HG02798 (cell line): ENCODE measurements at regions not wholly inside any gene's neighbourhood (a gene's known extent, or its start where the extent isn't known, plus 50 kb on each side); places are given as distances from the start of the nearest gene placed in this dataset.

ENCODE experiments used
- ATAC-seq: cut with Tn5 transposase; IDR thresholded peaks from one replicate; pipeline ENCODE4 v1.9.1; 2021; ENCODE audit warnings: mild to moderate bottlenecking; ENCODE audit not compliant: unreplicated experiment, poor library complexity

GRCh38 chr12:13372386-13372785 is 175.9 kb downstream of the EMP1 start:
- ATAC-seq: no peak

GRCh38 chr12:13371797-13372196 is 175.3 kb downstream of the EMP1 start:
- ATAC-seq: no peak

- no peak for ATAC-seq
Measured at GRCh38 chr12:13371367-13371766, 174.8 kb downstream of the EMP1 start.

GRCh38 chr12:13369474-13370056 is 173.0 kb downstream of the EMP1 start:
- ATAC-seq: no peak

GRCh38 chr12:13368971-13369370 is 172.4 kb downstream of the EMP1 start:
- ATAC-seq: no peak

GRCh38 chr12:13368431-13368830 is 171.9 kb downstream of the EMP1 start:
- no peak for ATAC-seq

- ATAC-seq: no peak
Measured at GRCh38 chr12:13367973-13368372, 171.4 kb downstream of the EMP1 start.

GRCh38 chr12:13365748-13366366 is 169.3 kb downstream of the EMP1 start:
- ATAC-seq: no peak

- ATAC-seq: peak; percentile 97
Measured at GRCh38 chr12:13362260-13362841, 165.8 kb downstream of the EMP1 start.

GRCh38 chr12:13359636-13360035 is 163.1 kb downstream of the EMP1 start:
- ATAC-seq: no peak

GRCh38 chr12:13358391-13358905 is 161.9 kb downstream of the EMP1 start:
- ATAC-seq: no peak

- ATAC-seq: no peak
Measured at GRCh38 chr12:13350946-13351345, 154.4 kb downstream of the EMP1 start.

- ATAC-seq: no peak
Measured at GRCh38 chr12:13350381-13350780, 153.9 kb downstream of the EMP1 start.

GRCh38 chr12:13348464-13348863 is 151.9 kb downstream of the EMP1 start:
- ATAC-seq: no peak

- ATAC-seq: no peak
Measured at GRCh38 chr12:13347241-13348043, 150.9 kb downstream of the EMP1 start.

GRCh38 chr12:13345722-13346121 is 149.2 kb downstream of the EMP1 start:
- no peak for ATAC-seq

GRCh38 chr12:13343375-13343774 is 146.8 kb downstream of the EMP1 start:
- no peak for ATAC-seq

- ATAC-seq: no peak
Measured at GRCh38 chr12:13342971-13343370, 146.4 kb downstream of the EMP1 start.

- no peak for ATAC-seq
Measured at GRCh38 chr12:13340149-13340548, 143.6 kb downstream of the EMP1 start.

GRCh38 chr12:13339538-13339937 is 143.0 kb downstream of the EMP1 start:
- ATAC-seq: no peak

- no peak for ATAC-seq
Measured at GRCh38 chr12:13339091-13339490, 142.6 kb downstream of the EMP1 start.
